ENCODE measurements at regions not wholly inside any gene's neighbourhood (a gene's known extent, or its start where the extent isn't known, plus 50 kb on each side); places are given as distances from the start of the nearest gene placed in this dataset.

DNA sequence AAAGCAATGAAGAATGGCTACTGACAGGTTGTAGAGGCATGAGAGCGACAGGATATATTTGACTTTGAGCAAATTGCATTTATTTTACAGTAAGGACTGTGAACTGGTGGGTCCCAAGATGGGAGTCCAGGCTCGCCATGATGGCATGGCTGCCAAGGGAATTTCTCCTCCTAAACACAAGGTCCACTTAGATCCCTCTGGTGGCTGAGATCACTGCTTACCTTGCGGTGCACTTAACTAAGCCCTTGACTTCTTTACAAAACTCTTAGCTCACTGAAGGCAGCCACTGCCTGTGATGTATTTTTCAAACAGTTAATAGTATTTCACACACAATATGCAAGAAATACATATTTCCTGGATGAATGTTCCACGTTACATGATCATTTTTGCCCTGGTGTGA lies 50.3 kb upstream of the SORBS2 start:
- no peak for DNase-seq

DNA sequence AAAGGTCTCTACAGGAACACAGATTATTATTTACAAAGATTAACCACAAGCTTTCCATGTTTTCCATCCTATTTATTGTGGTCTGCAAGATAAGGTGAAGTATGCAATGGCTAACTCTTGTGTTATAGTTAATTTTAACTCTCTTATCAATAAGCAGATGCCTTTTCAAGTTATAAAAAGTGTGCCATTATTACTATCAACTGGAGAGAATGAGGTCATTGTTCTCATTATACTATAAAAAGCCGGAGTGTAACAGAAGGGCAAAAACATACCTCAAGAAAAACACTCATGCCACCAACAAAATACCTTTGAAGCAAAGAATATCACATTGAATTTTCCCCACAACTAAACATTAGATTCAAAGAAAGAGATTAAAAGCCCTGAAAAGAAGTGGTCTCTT lies 52.0 kb upstream of the SORBS2 start:
- DNase-seq: no peak

DNA sequence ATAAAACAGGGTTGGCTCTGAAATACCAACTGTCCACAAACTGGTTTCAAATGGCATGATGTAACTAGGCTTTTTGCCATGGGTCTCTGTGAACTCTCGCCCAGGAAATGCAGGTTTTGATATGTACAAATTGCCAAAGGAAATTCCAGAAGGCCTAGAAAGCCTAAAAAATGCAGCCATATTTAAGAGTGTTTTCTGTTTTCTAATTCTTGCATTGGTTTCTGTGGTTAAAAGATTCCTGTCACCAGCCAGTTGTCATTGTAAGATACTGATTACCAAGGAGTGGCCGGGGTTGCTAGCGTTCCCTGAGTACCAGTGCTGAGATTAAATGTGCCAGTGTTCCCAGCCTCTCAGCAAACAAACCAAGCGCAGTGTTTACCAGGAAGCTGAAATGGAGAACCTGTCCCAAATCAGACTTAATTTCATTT lies 53.9 kb upstream of the SORBS2 start:
- DNase-seq: no peak

- DNase-seq: no peak
Measured at GRCh38 chr4:185867770-185868169, 55.8 kb upstream of the SORBS2 start.

- DNase-seq: no peak
Measured at GRCh38 chr4:185868983-185869382, 57.0 kb upstream of the SORBS2 start.

GRCh38 chr4:185869427-185869826 lies 57.4 kb upstream of the SORBS2 start:
- DNase-seq: no peak

DNA sequence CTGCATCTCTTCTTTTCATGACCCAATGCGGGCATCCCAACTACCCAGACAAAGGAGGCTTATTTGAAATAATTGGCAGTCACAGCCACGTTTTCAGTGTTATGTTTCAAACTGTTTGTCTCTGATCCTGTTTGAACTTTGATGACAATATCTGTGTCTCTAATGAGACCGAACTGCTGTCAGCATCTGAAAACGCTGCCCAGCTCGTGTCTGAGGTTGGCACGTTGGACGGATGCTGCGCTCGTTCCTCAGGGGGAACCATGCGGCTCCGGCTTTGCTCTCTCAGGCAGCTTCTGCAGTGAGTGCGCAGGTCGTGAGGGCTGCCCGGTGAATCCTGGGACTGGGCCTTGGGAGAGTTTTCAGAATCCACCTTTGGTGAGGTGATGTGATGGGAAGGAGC lies 58.4 kb upstream of the SORBS2 start:
- no peak for DNase-seq

DNA sequence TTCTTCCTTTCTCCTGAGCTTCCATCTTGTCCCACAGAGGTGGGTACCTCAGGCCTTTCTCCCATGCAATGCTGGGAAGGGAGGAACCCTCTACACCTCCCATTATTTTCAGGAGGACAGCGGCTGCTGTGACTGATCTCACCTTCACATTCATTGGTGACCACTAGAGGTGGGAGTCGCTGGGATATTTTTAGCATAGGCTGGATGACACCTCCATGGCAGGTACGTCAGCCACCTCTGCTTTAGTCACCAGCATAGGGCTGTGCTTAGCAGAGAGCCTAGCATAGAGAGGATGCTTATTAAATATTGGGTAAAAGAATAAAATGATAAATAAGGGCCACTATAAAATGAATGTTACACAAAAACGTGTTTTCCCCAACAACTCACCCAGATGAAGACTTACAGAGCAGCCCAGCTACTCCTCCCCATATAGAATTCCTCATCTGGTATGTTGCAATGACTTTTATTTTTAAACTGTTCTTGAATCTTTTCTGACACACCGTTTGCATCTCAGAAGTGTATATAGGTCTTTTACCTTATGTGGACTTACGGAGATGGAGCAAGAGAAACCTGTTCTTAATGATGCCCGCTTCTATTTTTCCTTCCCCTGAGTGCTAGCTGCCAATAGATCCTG lies 60.9 kb upstream of the SORBS2 start:
- no peak for DNase-seq

- DNase-seq: no peak
Measured at GRCh38 chr4:185874516-185875230, 62.7 kb upstream of the SORBS2 start.

GRCh38 chr4:185875316-185875907 lies 63.4 kb upstream of the SORBS2 start:
- DNase-seq: no peak

GRCh38 chr4:185878633-185879032 lies 66.6 kb upstream of the SORBS2 start:
- DNase-seq: no peak

DNA sequence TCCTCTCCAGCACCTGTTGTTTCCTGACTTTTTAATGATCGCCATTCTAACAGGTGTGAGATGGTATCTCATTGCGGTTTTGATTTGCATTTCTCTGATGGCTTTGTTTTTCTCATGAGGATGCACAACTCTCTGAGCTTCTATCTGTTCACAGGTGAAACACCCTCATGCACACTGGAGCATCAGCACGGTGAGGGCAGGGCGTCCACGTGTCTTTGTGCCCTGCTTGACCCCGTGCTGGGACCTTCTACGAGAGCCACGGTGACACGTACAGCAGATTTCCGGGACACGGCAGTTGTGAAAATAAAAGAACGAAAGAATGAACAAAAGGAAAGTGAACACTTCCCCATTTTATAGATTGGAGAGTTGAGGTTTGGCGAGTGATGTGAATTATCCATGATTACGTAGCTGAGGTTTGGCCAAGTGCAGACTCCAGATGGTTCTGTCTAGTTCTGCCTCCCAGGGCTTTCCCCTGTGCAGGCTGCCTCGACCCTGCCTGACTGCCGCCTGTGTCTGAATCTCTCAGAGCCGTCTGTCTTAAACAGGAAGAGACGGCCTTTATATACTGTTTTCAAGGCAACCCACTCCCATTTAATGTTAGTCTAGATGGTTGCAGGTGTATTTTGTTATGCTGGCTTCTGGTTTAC lies 67.8 kb upstream of the SORBS2 start:
- DNase-seq: no peak

- DNase-seq: no peak
Measured at GRCh38 chr4:185880571-185880970, 68.6 kb upstream of the SORBS2 start.

GRCh38 chr4:185881430-185881829 lies 69.4 kb upstream of the SORBS2 start:
- no peak for DNase-seq

- no peak for DNase-seq
Measured at GRCh38 chr4:185883591-185883990, 71.6 kb upstream of the SORBS2 start.

- DNase-seq: no peak
Measured at GRCh38 chr4:185885075-185885474, 73.1 kb upstream of the SORBS2 start.

- DNase-seq: no peak
Measured at GRCh38 chr4:185885604-185886003, 73.6 kb upstream of the SORBS2 start.

GRCh38 chr4:185886832-185887524 lies 75.0 kb upstream of the SORBS2 start:
- no peak for DNase-seq

DNA sequence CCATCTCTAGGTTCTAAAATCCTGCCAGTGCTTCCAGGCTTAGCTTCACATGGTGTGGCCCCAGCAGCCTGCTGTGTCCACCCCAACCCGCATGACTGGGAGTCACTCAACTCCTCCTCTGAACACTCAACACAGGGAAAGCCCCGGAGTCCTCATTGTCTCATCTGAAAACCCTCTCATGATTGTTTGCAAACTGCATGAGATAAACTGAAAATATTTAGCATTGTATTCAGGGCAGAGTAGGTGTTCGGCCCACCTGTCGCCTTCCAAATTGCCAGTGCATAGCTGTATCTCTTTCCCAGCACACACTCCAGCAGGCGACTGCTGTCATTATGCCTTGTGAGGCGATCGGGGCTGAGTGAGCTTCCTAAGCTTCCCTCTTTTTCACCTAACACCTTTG lies 76.7 kb upstream of the SORBS2 start:
- DNase-seq: no peak

- DNase-seq: no peak
Measured at GRCh38 chr4:185889585-185889984, 77.6 kb upstream of the SORBS2 start.

DNA sequence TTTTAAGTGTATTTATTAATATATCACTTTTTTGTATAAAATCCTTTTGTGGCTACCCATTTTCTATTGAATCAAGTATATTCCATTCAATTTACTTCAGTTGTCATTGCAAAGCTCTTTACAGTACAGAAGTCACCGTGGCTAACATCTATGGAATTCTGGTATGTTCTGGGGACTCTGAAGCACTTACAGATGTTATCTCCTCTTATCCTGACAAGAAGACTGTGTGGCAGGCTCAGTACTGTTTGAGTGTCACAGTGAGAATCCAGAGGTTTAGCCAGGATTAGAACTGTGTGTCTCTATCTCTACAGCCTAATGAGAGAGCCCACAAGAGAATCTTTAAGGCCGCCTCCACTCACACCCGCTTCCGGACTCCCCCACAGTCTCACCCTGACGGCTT lies 78.2 kb upstream of the SORBS2 start:
- no peak for DNase-seq

DNA sequence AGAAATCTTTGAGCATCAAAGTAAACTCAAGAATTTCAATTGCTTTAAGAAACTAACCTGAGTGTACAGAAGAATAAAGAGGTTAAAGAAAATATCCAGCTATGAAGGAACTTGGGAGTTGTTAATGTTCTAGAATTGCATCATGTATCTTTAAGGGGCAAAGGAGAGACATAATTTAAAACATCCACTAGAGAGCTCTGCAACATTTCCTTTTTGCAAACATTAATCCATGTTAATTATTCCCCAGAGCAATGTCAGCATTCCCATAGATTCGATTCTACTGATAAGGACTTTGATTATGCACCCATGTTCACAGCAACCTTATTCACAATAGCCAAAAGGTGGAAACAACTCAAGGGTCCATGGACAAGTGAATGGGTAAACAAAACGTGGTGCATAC lies 80.2 kb upstream of the SORBS2 start:
- DNase-seq: no peak

- DNase-seq: no peak
Measured at GRCh38 chr4:185893500-185893899, 81.5 kb upstream of the SORBS2 start.
